WI38 (cell line): ENCODE measurements at regions not wholly inside any gene's neighbourhood (a gene's known extent, or its start where the extent isn't known, plus 50 kb on each side); places are given as distances from the start of the nearest gene placed in this dataset.

Experiments used
- H3K4me3 ChIP-seq: 2 replicates; pipeline ENCODE4 v1.5.1; 2011; ENCODE audit warnings: low read depth, mild to moderate bottlenecking, control low read depth, low read length
- CTCF ChIP-seq: IDR thresholded peaks from 2 replicates; pipeline ENCODE4 v1.5.1; 2012; ENCODE audit warnings: low read depth, mild to moderate bottlenecking, control low read depth, low read length

DNA sequence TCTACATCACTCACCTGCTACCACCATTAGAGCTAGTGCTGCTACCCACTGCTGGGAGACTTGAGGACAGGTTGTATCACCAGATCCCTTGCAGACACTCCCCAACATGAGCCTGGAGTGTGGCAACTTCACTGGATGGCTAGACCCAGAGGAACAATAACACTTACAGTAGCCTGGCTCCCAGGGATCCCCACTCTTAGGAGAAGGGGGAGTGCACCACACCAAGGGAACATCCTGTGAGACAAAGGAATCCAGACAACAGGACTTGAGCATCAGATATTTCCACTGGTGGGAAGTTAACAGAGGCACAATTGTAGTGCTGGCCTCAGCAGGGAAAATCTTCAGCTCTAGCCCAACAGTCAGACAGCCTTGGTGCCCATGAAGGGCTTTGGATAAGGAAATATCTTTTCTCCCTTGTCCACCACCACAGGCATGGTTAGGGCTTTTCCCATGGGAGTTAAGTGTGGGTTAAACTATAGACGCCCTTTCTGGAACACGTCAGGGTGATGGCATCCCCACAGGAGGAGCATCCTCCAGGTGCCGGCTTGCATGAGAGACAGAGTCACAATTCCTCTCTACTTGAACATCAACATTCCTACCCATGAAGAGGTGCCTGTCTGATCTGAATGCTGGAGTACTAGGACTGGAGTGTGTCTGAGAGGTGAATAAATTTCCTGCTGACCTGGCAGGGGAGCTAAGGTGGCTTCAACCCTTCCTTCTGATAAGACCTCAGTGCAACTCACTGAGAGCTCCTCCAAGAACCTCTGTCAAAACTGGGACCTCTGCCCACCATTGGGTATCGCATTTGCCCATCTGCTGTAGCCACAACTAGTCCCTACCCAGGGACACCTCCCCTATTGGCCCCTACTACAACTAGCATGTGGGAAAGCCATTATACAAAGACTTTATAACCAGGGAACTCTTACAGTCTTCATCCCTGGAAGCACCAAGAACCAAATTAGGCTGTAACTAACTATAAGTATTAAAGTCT is 55.4 kb upstream of the SIRPG start:
- TF ChIP-seq CTCF: no peak
- H3K4me3 ChIP-seq: no peak overlapping the region

- TF ChIP-seq CTCF: no peak
- H3K4me3 ChIP-seq: no peak overlapping the region
These were observed 54.4 kb upstream of the SIRPG start for GRCh38 chr20:1711826-1712601.

- no peak overlapping the region for H3K4me3 ChIP-seq
- no peak for TF ChIP-seq CTCF
These were observed 53.7 kb upstream of the SIRPG start for GRCh38 chr20:1711266-1711665.

DNA sequence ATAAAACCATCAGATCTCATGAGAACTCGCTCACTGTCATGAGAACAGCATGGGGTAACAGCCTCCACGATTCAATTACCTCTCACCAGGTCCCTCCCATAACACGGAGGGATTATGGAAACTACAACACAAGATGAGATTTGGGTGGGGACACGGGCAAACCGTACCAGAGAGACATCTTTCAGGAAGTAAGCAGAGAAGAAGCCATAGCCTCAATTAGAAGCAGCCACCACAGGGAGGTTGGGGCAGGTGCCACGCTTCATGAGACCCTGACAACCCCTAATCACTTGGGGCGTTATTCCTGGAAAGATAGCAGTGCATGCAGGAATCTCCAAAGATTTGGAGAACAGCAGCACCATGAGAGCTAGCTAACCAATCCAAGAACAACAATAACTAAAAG is 52.9 kb upstream of the SIRPG start:
- H3K4me3 ChIP-seq: no peak overlapping the region
- TF ChIP-seq CTCF: no peak

GRCh38 chr20:1707588-1708449 is 50.2 kb upstream of the SIRPG start:
- no peak for TF ChIP-seq CTCF
- H3K4me3 ChIP-seq: no peak overlapping the region
